ENCODE measurements at regions not wholly inside any gene's neighbourhood (a gene's known extent, or its start where the extent isn't known, plus 50 kb on each side); places are given as distances from the start of the nearest gene placed in this dataset.

GRCh38 chr18:70397259-70397925 lies 108.5 kb downstream of the SOCS6 start:
- TF ChIP-seq EZH2 (IDR thresholded peaks at IDR 0.05; ENCODE audit: borderline replicate concordance, low read depth, low read length, poor library complexity, severe bottlenecking) (no peak), CTCF (conservative IDR thresholded peaks at IDR 0.05; ENCODE audit: low read depth, low read length) (no peak)

Measured in A673 (cell line).